Body of pancreas (tissue), 4 donors: ENCODE measurements at regions not wholly inside any gene's neighbourhood (a gene's known extent, or its start where the extent isn't known, plus 50 kb on each side); places are given as distances from the start of the nearest gene placed in this dataset.

Source experiments
- CTCF ChIP-seq, 7 experiments: fragments of 450-650 bp in 4 of 7; fragments of 200-600 bp in 3 of 7; sonication (generic) in 3 of 7; IDR thresholded peaks; one replicate each; pipeline ENCODE4 v1.5.1; 2016 to 2019; ENCODE audit warnings: antibody characterized with exemption in 7 of 7
- POLR2A ChIP-seq, 3 donors: fragments of 450-650 bp; IDR thresholded peaks; one replicate each; pipeline ENCODE4 v1.6.1; 2016; ENCODE audit warnings: antibody characterized with exemption in 3 of 3, mild to moderate bottlenecking in 2 of 3

- TF ChIP-seq POLR2A (IDR thresholded peaks at IDR 0.05) (no peak), CTCF (IDR thresholded peaks at IDR 0.05) (no peak)
These were observed 117.6 kb upstream of the CCN2 start for GRCh38 chr6:132068766-132069165.
